HepG2 (cell line): ENCODE measurements at regions not wholly inside any gene's neighbourhood (a gene's known extent, or its start where the extent isn't known, plus 50 kb on each side); places are given as distances from the start of the nearest gene placed in this dataset.

Experiments
- ATAC-seq: fragments of 200-7000 bp; cut with Tn5 transposase; 3 replicates; pipeline ENCODE4 v1.9.1; 2020; ENCODE audit warnings: mild to moderate bottlenecking, moderate library complexity
- BruUV-seq: library from RNA; stranded (reverse); fragments of 400-500 nt; replicated peaks from 2 replicates; lab custom pipeline; 2021; lab: Mats Ljungman, UMichigan
- CTCF ChIA-PET: fragments of 300-600 bp; formaldehyde crosslinking; extraction: SDS; loops from one replicate; lab custom pipeline; 2021; ENCODE audit warnings: low total read pairs, inconsistent platforms, low intra/inter-chr PET ratio; lab: Yijun Ruan, JAX
- POLR2A ChIA-PET: fragments of 350-600 bp; sonication (Branson Sonifier 250); formaldehyde crosslinking; loops from one replicate; lab custom pipeline; 2020; ENCODE audit warnings: antibody characterized with exemption, inconsistent platforms; lab: Yijun Ruan, JAX
- DNase-seq: peaks from one replicate; pipeline ENCODE4 v3.0.0-alpha.2; 2015; ENCODE audit warnings: low spot score
- FAIRE-seq: peaks from 3 replicates; lab custom pipeline; 2011; peaks lifted over from hg19 to GRCh38; lab: Jason Lieb, UNC
- H2AFZ ChIP-seq: one replicate; pipeline ENCODE4 v1.6.1; 2011; ENCODE audit warnings: low read length, inconsistent platforms
- H3K27ac ChIP-seq: fragments of 300-600 bp; 3 replicates; pipeline ENCODE4 v1.8.0; 2011; ENCODE audit warnings: mixed run types, mild to moderate bottlenecking, mixed read lengths, low read length, inconsistent platforms; ENCODE audit not compliant: insufficient read depth; ENCODE audit errors: extremely low read length
- H3K27me3 ChIP-seq, 2 experiments: fragments of 200-600 bp in 1 of 2; 2 replicates in 1 of 2; 3 replicates in 1 of 2; pipeline versions ENCODE4 v1.6.0 to v1.8.0; 2011; ENCODE audit warnings: low read length in 2 of 2, mild to moderate bottlenecking in 2 of 2, moderate library complexity in 2 of 2, inconsistent platforms in 1 of 2; ENCODE audit not compliant: insufficient read depth in 2 of 2, control insufficient read depth in 1 of 2
- H3K36me3 ChIP-seq, 2 experiments: fragments of 200-600 bp in 1 of 2; replicated peaks in 1 of 2; 2 replicates in 1 of 2; 3 replicates in 1 of 2; pipeline versions ENCODE4 v1.5.1 to v1.8.0; 2011; ENCODE audit warnings: low read length in 2 of 2, inconsistent platforms in 1 of 2; ENCODE audit not compliant: insufficient read depth in 2 of 2, control insufficient read depth in 1 of 2
- H3K4me1 ChIP-seq: 2 replicates; pipeline ENCODE4 v1.5.1; 2012; ENCODE audit warnings: low read length, inconsistent platforms; ENCODE audit not compliant: insufficient read depth
- H3K4me2 ChIP-seq: 2 replicates; pipeline ENCODE4 v1.6.0; 2011; ENCODE audit warnings: low read depth, low read length, inconsistent platforms
- H3K4me3 ChIP-seq, 3 experiments: fragments of 200-600 bp in 1 of 3; sonication (generic), shearing (Covaris generic) in 1 of 3; replicated peaks in 1 of 3; 2 replicates each; pipeline ENCODE4 v1.5.1; 2011 to 2016; ENCODE audit warnings: low read length in 3 of 3, inconsistent platforms in 2 of 3, low read depth in 2 of 3, mild to moderate bottlenecking in 2 of 3, control low read depth in 1 of 3, mixed read lengths in 1 of 3; ENCODE audit not compliant: insufficient read depth in 1 of 3
- H3K79me2 ChIP-seq: one replicate; pipeline ENCODE4 v1.6.1; 2011; ENCODE audit warnings: low read length, inconsistent platforms; ENCODE audit not compliant: insufficient read depth
- H3K9ac ChIP-seq: 2 replicates; pipeline ENCODE4 v1.6.0; 2011; ENCODE audit warnings: mild to moderate bottlenecking, low read depth, low read length, inconsistent platforms; ENCODE audit not compliant: insufficient read depth
- H3K9me3 ChIP-seq: 2 replicates; pipeline ENCODE4 v1.5.1; 2012; ENCODE audit warnings: mild to moderate bottlenecking, low read length
- H4K20me1 ChIP-seq: 2 replicates; pipeline ENCODE4 v1.6.0; 2011; ENCODE audit warnings: inconsistent platforms, mild to moderate bottlenecking, low read length, moderate library complexity; ENCODE audit not compliant: insufficient read depth
- AHR ChIP-seq: IDR thresholded peaks from 2 replicates; pipeline ENCODE4 v1.6.1; 2018; ENCODE audit warnings: missing genetic modification reagents, missing compliant biosample characterization
- CBX2 ChIP-seq, 2 experiments: fragments of 200-600 bp in 1 of 2; sonication (generic); formaldehyde crosslinking in 1 of 2; IDR thresholded peaks; 2 replicates each; pipeline versions ENCODE4 v1.7.0 to v1.8.1; 2018 to 2022; ENCODE audit warnings: low read depth in 2 of 2, low read length in 1 of 2, mild to moderate bottlenecking in 1 of 2, missing genetic modification reagents in 1 of 2
- CENPT ChIP-seq: sonication (generic); formaldehyde crosslinking; IDR thresholded peaks from 2 replicates; pipeline ENCODE4 v1.8.0; 2022; ENCODE audit warnings: low read depth, mild to moderate bottlenecking, moderate library complexity, missing genetic modification reagents
- KLF15 ChIP-seq: sonication (generic); formaldehyde crosslinking; IDR thresholded peaks from 2 replicates; pipeline ENCODE4 v1.8.1; 2023; ENCODE audit warnings: borderline replicate concordance, mild to moderate bottlenecking, inconsistent platforms, missing genetic modification reagents, mixed read lengths
- MIER2 ChIP-seq: IDR thresholded peaks from 2 replicates; pipeline ENCODE4 v1.6.1; 2016; ENCODE audit warnings: missing biosample characterization, missing genetic modification reagents
- NFE2 ChIP-seq: sonication (generic); formaldehyde crosslinking; IDR thresholded peaks from 2 replicates; pipeline ENCODE4 v1.4.0; 2020; ENCODE audit warnings: missing genetic modification reagents
- NR2F2 ChIP-seq: IDR thresholded peaks from 2 replicates; pipeline ENCODE4 v1.6.1; 2012; ENCODE audit warnings: low read depth, inconsistent platforms, borderline replicate concordance
- NR3C1 ChIP-seq: sonication (generic); formaldehyde crosslinking; IDR thresholded peaks from 2 replicates; pipeline ENCODE4 v1.4.0; 2020; ENCODE audit warnings: missing genetic modification reagents
- ZFYVE20 ChIP-seq: sonication (generic); formaldehyde crosslinking; IDR thresholded peaks from 2 replicates; pipeline ENCODE4 v1.8.0; 2023; ENCODE audit warnings: low read depth, mild to moderate bottlenecking, moderate library complexity, missing genetic modification reagents, borderline replicate concordance
- ZNF563 ChIP-seq: sonication (generic); formaldehyde crosslinking; IDR thresholded peaks from 2 replicates; pipeline ENCODE4 v1.8.0; 2022; ENCODE audit warnings: mild to moderate bottlenecking, moderate library complexity, missing genetic modification reagents
- ZNF879 ChIP-seq: sonication (generic); formaldehyde crosslinking; IDR thresholded peaks from 2 replicates; pipeline ENCODE4 v1.8.1; 2023; ENCODE audit warnings: missing genetic modification reagents
- WGBS: methylation state at CpG from one replicate; pipeline ENCODE4 v1.1.6; 2017; ENCODE audit warnings: low lambda C conversion rate; 5-methylcytosine and 5-hydroxymethylcytosine counted together
- in situ Hi-C: cut with HindIII; loops from 2 replicates; pipeline ENCODE4 v1.10.0; 2017; ENCODE audit warnings: low pct_unique_long_range_greater_than_20kb; ENCODE audit not compliant: extremely low pct_ligation_motif_present
- intact Hi-C: fragments of 100-400 bp; cut with micrococcal nuclease; formaldehyde crosslinking; loops from one replicate; pipeline ENCODE4 v1.10.0; 2022; ENCODE audit not compliant: unreplicated experiment
- TF ChIP-seq, protein P1 (sequence below): sonication (generic); formaldehyde crosslinking; IDR thresholded peaks from 2 replicates; pipeline ENCODE4 v1.5.0; 2020; ENCODE audit warnings: mild to moderate bottlenecking, missing genetic modification reagents, moderate library complexity
- TF ChIP-seq, protein P2 (sequence below): sonication (generic); formaldehyde crosslinking; IDR thresholded peaks from 2 replicates; pipeline ENCODE4 v1.8.0; 2022; ENCODE audit warnings: mild to moderate bottlenecking, missing genetic modification reagents, moderate library complexity
- TF ChIP-seq, protein P3 (sequence below): sonication (generic); formaldehyde crosslinking; IDR thresholded peaks from 2 replicates; pipeline ENCODE4 v1.4.0; 2020; ENCODE audit warnings: missing genetic modification reagents

DNA sequence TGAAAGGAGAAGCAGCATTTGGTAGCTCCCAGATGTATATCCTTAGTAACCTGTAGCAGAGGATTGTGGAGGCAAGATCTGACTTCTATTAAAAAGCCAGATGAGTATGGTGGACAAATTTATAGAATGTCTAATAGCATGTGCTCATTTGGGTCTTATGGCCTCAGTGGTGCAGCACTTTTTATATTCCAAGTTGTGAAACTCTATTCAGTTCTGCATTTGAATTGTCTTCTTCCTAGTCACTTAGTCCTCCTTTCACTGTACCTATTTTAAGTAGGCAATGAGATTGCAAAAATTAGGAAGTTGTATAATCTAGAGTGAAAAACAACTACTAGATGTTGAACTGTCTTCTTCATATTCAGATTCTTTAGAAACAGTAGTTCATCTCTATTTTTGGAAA lies 412.5 kb upstream of the PCDH9 start:
- no peak for TF ChIP-seq ZNF879 (CRISPR knock-in tag)
- Histone ChIP-seq H3K4me1 (no peaks in the 10 kb centered on the region), H3K4me3 (no peak overlapping the region), H2AFZ (no peak overlapping the region), H3K79me2 (no peaks in the 10 kb centered on the region), H3K27ac (no peak overlapping the region), H3K4me2 (no peak overlapping the region), H3K36me3 (no peaks in the 10 kb centered on the region), H3K9ac (no peak overlapping the region), H3K9me3 (0 out of 2 replicates have a peak, but pooled peaks cover 8% of the 10 kb centered on the region), H4K20me1 (no peaks in the 10 kb centered on the region), H3K27me3 (no peaks in the 10 kb centered on the region; a peak in 1 of 5 replicates)
- in situ Hi-C loops: no loop called here
- DNase-seq (no peak), FAIRE-seq (no peak), ATAC-seq (no peak)
- CTCF ChIA-PET: no interaction called here
- BruUV-seq: no TSS peak
- POLR2A ChIA-PET: no interaction called here
- intact Hi-C loops: no loop called here

DNA sequence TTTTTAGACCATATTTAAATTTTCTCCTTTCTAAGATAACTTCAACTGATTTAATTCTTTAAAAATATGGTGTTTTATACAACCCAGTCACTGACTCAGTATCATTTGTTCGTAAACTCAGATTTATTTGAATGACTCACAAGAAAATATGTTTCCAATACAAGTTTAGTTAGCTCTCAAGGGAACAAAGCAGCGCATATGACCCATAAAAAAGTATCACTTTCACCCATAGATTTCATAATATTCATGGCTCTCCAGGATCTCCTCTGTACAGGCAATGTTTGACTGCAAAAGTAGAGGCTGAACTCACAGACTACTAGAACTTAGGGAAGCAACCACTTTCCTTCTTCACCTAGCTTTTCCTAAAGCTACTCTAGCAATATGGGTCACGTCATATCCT lies 405.6 kb upstream of the PCDH9 start:
- intact Hi-C loops: no loop called here
- Histone ChIP-seq H3K36me3 (no peaks in the 10 kb centered on the region), H4K20me1 (no peaks in the 10 kb centered on the region), H3K9me3 (0 out of 2 replicates have a peak, but pooled peaks cover 8% of the 10 kb centered on the region), H3K4me2 (no peak overlapping the region), H3K4me1 (no peaks in the 10 kb centered on the region), H3K27me3 (no peaks in the 10 kb centered on the region), H2AFZ (no peak overlapping the region), H3K27ac (no peak overlapping the region), H3K79me2 (no peaks in the 10 kb centered on the region), H3K9ac (no peak overlapping the region), H3K4me3 (no peak overlapping the region)
- DNase-seq (no peak), ATAC-seq (no peak), FAIRE-seq (no peak)
- BruUV-seq: no TSS peak
- POLR2A ChIA-PET: no interaction called here
- under 1% methylated on average over 3 of the region's 3 CpGs for WGBS
- CTCF ChIA-PET: no interaction called here
- in situ Hi-C loops: no loop called here
- TF ChIP-seq ZNF563 (CRISPR knock-in tag): no peak
- TF ChIP-seq CENPT (CRISPR knock-in tag): no peak
- TF ChIP-seq, protein P1, sequence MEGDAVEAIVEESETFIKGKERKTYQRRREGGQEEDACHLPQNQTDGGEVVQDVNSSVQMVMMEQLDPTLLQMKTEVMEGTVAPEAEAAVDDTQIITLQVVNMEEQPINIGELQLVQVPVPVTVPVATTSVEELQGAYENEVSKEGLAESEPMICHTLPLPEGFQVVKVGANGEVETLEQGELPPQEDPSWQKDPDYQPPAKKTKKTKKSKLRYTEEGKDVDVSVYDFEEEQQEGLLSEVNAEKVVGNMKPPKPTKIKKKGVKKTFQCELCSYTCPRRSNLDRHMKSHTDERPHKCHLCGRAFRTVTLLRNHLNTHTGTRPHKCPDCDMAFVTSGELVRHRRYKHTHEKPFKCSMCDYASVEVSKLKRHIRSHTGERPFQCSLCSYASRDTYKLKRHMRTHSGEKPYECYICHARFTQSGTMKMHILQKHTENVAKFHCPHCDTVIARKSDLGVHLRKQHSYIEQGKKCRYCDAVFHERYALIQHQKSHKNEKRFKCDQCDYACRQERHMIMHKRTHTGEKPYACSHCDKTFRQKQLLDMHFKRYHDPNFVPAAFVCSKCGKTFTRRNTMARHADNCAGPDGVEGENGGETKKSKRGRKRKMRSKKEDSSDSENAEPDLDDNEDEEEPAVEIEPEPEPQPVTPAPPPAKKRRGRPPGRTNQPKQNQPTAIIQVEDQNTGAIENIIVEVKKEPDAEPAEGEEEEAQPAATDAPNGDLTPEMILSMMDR (CRISPR knock-in tag): no peak
- TF ChIP-seq CBX2 (IDR thresholded peaks at IDR 0.05; ENCODE audit: low read depth, low read length): no peak
- no peak for TF ChIP-seq CBX2 (CRISPR knock-in tag; IDR thresholded peaks at IDR 0.05; ENCODE audit: low read depth)
- no peak for TF ChIP-seq MIER2 (CRISPR knock-in tag)
- TF ChIP-seq NR2F2: no peak
- TF ChIP-seq NR3C1 (CRISPR knock-in tag): no peak
- TF ChIP-seq ZFYVE20: no peak
- TF ChIP-seq NFE2 (CRISPR knock-in tag): no peak
- TF ChIP-seq AHR: no peak
- no peak for TF ChIP-seq KLF15
- TF ChIP-seq, protein P2, sequence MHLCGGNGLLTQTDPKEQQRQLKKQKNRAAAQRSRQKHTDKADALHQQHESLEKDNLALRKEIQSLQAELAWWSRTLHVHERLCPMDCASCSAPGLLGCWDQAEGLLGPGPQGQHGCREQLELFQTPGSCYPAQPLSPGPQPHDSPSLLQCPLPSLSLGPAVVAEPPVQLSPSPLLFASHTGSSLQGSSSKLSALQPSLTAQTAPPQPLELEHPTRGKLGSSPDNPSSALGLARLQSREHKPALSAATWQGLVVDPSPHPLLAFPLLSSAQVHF (CRISPR knock-in tag): no peak
- TF ChIP-seq, protein P3, sequence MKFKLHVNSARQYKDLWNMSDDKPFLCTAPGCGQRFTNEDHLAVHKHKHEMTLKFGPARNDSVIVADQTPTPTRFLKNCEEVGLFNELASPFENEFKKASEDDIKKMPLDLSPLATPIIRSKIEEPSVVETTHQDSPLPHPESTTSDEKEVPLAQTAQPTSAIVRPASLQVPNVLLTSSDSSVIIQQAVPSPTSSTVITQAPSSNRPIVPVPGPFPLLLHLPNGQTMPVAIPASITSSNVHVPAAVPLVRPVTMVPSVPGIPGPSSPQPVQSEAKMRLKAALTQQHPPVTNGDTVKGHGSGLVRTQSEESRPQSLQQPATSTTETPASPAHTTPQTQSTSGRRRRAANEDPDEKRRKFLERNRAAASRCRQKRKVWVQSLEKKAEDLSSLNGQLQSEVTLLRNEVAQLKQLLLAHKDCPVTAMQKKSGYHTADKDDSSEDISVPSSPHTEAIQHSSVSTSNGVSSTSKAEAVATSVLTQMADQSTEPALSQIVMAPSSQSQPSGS (CRISPR knock-in tag): no peak
